CD14-positive monocyte (primary cell): ENCODE measurements at regions not wholly inside any gene's neighbourhood (a gene's known extent, or its start where the extent isn't known, plus 50 kb on each side); places are given as distances from the start of the nearest gene placed in this dataset.

ENCODE experiments used
- DNase-seq, 3 donors: peaks; one replicate each; pipeline ENCODE4 v3.0.0-alpha.2; 2011 to 2022
- H2AFZ ChIP-seq: 2 replicates; pipeline ENCODE4 v1.6.0; 2012; ENCODE audit warnings: mild to moderate bottlenecking, low read depth, low read length, inconsistent platforms; ENCODE audit not compliant: insufficient read depth, poor library complexity, severe bottlenecking
- H3K27ac ChIP-seq, 2 donors: 1 replicate in 1 of 2; 2 replicates in 1 of 2; pipeline ENCODE4 v1.5.1; 2012 to 2013; ENCODE audit warnings: low read length in 2 of 2, control low read depth in 1 of 2, inconsistent platforms in 1 of 2, low read depth in 1 of 2, mild to moderate bottlenecking in 1 of 2
- H3K27me3 ChIP-seq, 2 donors: one replicate each; pipeline versions ENCODE4 v1.6.0 to v1.6.1; 2011 to 2013; ENCODE audit warnings: low read length in 2 of 2; ENCODE audit not compliant: control insufficient read depth in 2 of 2, insufficient read depth in 2 of 2
- H3K36me3 ChIP-seq, 2 donors: replicated peaks in 1 of 2; 1 replicate in 1 of 2; 2 replicates in 1 of 2; pipeline versions ENCODE4 v1.5.1 to v1.6.1; 2012 to 2013; ENCODE audit warnings: low read length in 2 of 2, control low read depth in 1 of 2, inconsistent platforms in 1 of 2, mild to moderate bottlenecking in 1 of 2; ENCODE audit not compliant: insufficient read depth in 2 of 2, control insufficient read depth in 1 of 2
- H3K4me1 ChIP-seq, 2 donors: 1 replicate in 1 of 2; 2 replicates in 1 of 2; pipeline versions ENCODE4 v1.5.1 to v1.6.1; 2012 to 2013; ENCODE audit warnings: low read length in 2 of 2, control low read depth in 1 of 2, inconsistent platforms in 1 of 2, mild to moderate bottlenecking in 1 of 2, moderate library complexity in 1 of 2; ENCODE audit not compliant: insufficient read depth in 2 of 2, control insufficient read depth in 1 of 2
- H3K4me2 ChIP-seq: replicated peaks from 2 replicates; pipeline ENCODE3; 2012; ENCODE audit warnings: low read length, moderate library complexity, mild to moderate bottlenecking; ENCODE audit not compliant: poor library complexity, severe bottlenecking; ENCODE audit errors: extremely low read depth
- H3K4me3 ChIP-seq, 3 experiments: fragments of 200-600 bp in 1 of 3; sonication (generic) in 1 of 3; replicated peaks in 1 of 3; 1 replicate in 2 of 3; 2 replicates in 1 of 3; pipeline ENCODE4 v1.5.1; 2011 to 2013; ENCODE audit warnings: low read length in 3 of 3, mild to moderate bottlenecking in 3 of 3, control low read depth in 2 of 3, low read depth in 2 of 3, inconsistent platforms in 1 of 3, moderate library complexity in 1 of 3
- H3K79me2 ChIP-seq: 2 replicates; pipeline ENCODE4 v1.6.0; 2012; ENCODE audit warnings: mild to moderate bottlenecking, control low read depth, inconsistent platforms, low read length, moderate library complexity; ENCODE audit not compliant: insufficient read depth
- H3K9ac ChIP-seq: 2 replicates; pipeline ENCODE4 v1.6.0; 2017; ENCODE audit warnings: low read length, mild to moderate bottlenecking; ENCODE audit not compliant: insufficient read depth, poor library complexity, severe bottlenecking
- H3K9me3 ChIP-seq, 2 donors: replicated peaks in 1 of 2; 1 replicate in 1 of 2; 2 replicates in 1 of 2; pipeline versions ENCODE4 v1.5.1 to v1.6.1; 2012 to 2013; ENCODE audit warnings: low read length in 2 of 2, control low read depth in 1 of 2; ENCODE audit not compliant: control insufficient read depth in 1 of 2, insufficient read depth in 1 of 2
- H4K20me1 ChIP-seq: 2 replicates; pipeline ENCODE4 v1.6.0; 2012; ENCODE audit warnings: mild to moderate bottlenecking, low read length, control low read depth, moderate library complexity; ENCODE audit not compliant: insufficient read depth
- H3K27ac Mint-ChIP-seq, 7 donors: one replicate each; pipeline ENCODE4 v1.8.0; 2020; ENCODE audit warnings: mild to moderate bottlenecking in 7 of 7, mixed read lengths in 7 of 7, moderate library complexity in 6 of 7, inconsistent platforms in 2 of 7
- H3K27me3 Mint-ChIP-seq, 3 donors: one replicate each; pipeline ENCODE4 v1.8.0; 2021 to 2022; ENCODE audit warnings: low read depth in 3 of 3, mild to moderate bottlenecking in 3 of 3, mixed read lengths in 3 of 3, moderate library complexity in 3 of 3, inconsistent platforms in 1 of 3
- H3K36me3 Mint-ChIP-seq, 2 donors: one replicate each; pipeline ENCODE4 v1.8.0; 2020; ENCODE audit warnings: mixed read lengths in 2 of 2, inconsistent platforms in 1 of 2, mild to moderate bottlenecking in 1 of 2
- H3K4me1 Mint-ChIP-seq: one replicate; pipeline ENCODE4 v1.8.0; 2020; ENCODE audit warnings: mild to moderate bottlenecking, mixed read lengths
- H3K4me3 Mint-ChIP-seq, 2 donors: one replicate each; pipeline ENCODE4 v1.8.0; 2020; ENCODE audit warnings: mild to moderate bottlenecking in 2 of 2, mixed read lengths in 2 of 2, moderate library complexity in 1 of 2
- H3K9me3 Mint-ChIP-seq, 7 donors: one replicate each; pipeline ENCODE4 v1.8.0; 2020 to 2022; ENCODE audit warnings: mixed read lengths in 7 of 7, mild to moderate bottlenecking in 6 of 7, moderate library complexity in 6 of 7, inconsistent platforms in 2 of 7
- WGBS: methylation state at CpG from one replicate; pipeline ENCODE4 v1.1.5; 2013; ENCODE audit warnings: missing lambda C conversion rate; ENCODE audit not compliant: insufficient coverage; 5-methylcytosine and 5-hydroxymethylcytosine counted together
- intact Hi-C, 2 donors: fragments of 100-400 bp; cut with micrococcal nuclease; formaldehyde crosslinking; loops; one replicate each; pipeline versions ENCODE4 v1.15.0 to v1.15.1; 2023
- TF ChIP-seq, protein P1 (sequence below): fragments of 200-600 bp; IDR thresholded peaks from one replicate; pipeline ENCODE4 v1.8.0; 2022; ENCODE audit warnings: antibody characterized with exemption, mild to moderate bottlenecking

DNA sequence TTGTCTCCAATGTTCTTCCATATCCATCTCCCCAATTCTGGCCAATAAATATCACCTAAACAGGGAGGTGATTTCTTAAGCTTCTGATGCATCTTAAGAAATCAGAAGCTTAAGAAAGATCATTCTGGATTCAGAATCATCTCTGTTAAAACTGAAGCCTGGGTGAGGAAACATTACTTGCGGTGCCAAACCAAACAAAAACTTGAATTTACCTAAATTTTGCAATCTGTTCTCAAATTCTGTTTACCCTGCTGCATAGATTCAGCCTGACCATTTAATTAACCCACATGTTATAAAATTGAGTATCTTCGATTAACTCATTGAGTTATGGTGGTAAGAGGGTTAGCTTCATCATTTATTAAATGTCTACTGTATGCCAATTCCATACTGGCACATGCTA lies 204.4 kb upstream of the ZNF385D start:
- Histone ChIP-seq H3K79me2 (no peaks in the 10 kb centered on the region), H3K27ac (no peak overlapping the region), H3K4me1 (no peaks in the 10 kb centered on the region), H3K4me3 (no peak overlapping the region), H3K36me3 (no peaks in the 10 kb centered on the region), H3K9ac (no peak overlapping the region), H4K20me1 (no peaks in the 10 kb centered on the region), H3K4me2 (no peak overlapping the region), H2AFZ (no peak overlapping the region), H3K27me3 (no peaks in the 10 kb centered on the region), H3K9me3 (peaks cover 0 to 5% of the 10 kb centered on the region in 2 donors)
- peaks cover 0 to 11% (median 2%) of the 10 kb centered on the region in 7 donors for H3K9me3 Mint-ChIP-seq
- intact Hi-C loops: no loop called here
- H3K4me3 Mint-ChIP-seq: no peak overlapping the region
- TF ChIP-seq, protein P1, sequence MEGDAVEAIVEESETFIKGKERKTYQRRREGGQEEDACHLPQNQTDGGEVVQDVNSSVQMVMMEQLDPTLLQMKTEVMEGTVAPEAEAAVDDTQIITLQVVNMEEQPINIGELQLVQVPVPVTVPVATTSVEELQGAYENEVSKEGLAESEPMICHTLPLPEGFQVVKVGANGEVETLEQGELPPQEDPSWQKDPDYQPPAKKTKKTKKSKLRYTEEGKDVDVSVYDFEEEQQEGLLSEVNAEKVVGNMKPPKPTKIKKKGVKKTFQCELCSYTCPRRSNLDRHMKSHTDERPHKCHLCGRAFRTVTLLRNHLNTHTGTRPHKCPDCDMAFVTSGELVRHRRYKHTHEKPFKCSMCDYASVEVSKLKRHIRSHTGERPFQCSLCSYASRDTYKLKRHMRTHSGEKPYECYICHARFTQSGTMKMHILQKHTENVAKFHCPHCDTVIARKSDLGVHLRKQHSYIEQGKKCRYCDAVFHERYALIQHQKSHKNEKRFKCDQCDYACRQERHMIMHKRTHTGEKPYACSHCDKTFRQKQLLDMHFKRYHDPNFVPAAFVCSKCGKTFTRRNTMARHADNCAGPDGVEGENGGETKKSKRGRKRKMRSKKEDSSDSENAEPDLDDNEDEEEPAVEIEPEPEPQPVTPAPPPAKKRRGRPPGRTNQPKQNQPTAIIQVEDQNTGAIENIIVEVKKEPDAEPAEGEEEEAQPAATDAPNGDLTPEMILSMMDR: no peak
- no peaks in the 10 kb centered on the region for H3K4me1 Mint-ChIP-seq
- DNase-seq: no peak
- H3K27ac Mint-ChIP-seq: no peak overlapping the region
- WGBS: no CpG with 5 or more reads among the region's 2 CpGs
- H3K36me3 Mint-ChIP-seq: no peaks in the 10 kb centered on the region
- H3K27me3 Mint-ChIP-seq: no peaks in the 10 kb centered on the region

DNA sequence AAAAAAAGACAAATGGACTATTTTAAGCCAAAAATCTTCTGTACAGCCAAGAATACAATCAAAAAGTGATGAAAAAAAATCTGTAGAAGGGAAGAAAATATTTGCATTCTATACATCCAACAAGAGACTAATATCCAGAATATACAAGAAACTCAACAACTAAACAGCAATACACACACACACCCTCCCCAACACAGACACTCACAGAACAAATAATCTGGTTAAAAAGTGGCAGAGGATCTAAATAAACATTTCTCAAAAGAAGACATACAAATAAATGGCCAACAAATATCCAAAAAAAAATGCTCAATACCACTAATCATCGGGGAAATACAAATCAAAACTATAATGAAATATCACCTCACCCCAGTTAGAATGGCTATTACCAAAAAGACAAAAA lies 209.0 kb upstream of the ZNF385D start:
- H3K4me1 ChIP-seq: no peaks in the 10 kb centered on the region
- no peaks in the 10 kb centered on the region for H3K36me3 Mint-ChIP-seq
- H3K9me3 ChIP-seq: peaks cover 0 to 3% of the 10 kb centered on the region in 2 donors
- H3K27ac ChIP-seq: no peak overlapping the region
- no peaks in the 10 kb centered on the region for H3K27me3 ChIP-seq
- no peaks in the 10 kb centered on the region for H3K27me3 Mint-ChIP-seq
- H3K4me1 Mint-ChIP-seq: no peaks in the 10 kb centered on the region
- no peak overlapping the region for H3K27ac Mint-ChIP-seq
- no peak overlapping the region for H3K9ac ChIP-seq
- H4K20me1 ChIP-seq: no peaks in the 10 kb centered on the region
- H3K4me3 Mint-ChIP-seq: no peak overlapping the region
- no peaks in the 10 kb centered on the region for H3K36me3 ChIP-seq
- no peak overlapping the region for H3K4me2 ChIP-seq
- TF ChIP-seq, protein P1: no peak
- no peak for DNase-seq
- no CpG with 5 or more reads among the region's 1 CpG for WGBS
- H3K79me2 ChIP-seq: no peaks in the 10 kb centered on the region
- no peak overlapping the region for H3K4me3 ChIP-seq
- intact Hi-C loops: no loop called here
- no peak overlapping the region for H2AFZ ChIP-seq
- H3K9me3 Mint-ChIP-seq: peaks cover 0 to 11% (median 2%) of the 10 kb centered on the region in 7 donors
